ENCODE measurements at regions not wholly inside any gene's neighbourhood (a gene's known extent, or its start where the extent isn't known, plus 50 kb on each side); places are given as distances from the start of the nearest gene placed in this dataset.
"Not testable (repeated sequence)": the region's sequence is repeated elsewhere in the genome, so short reads cannot be mapped to it uniquely, and the experiment has no call there.

GRCh38 chr1:149726688-149727087, 55.8 kb upstream of the FCGR1A start:
- H3K4me3 Mint-ChIP-seq (ENCODE audit: low read depth, unreplicated experiment); H3K4me1 Mint-ChIP-seq (ENCODE audit: low read depth, unreplicated experiment); intact Hi-C loops (cut with micrococcal nuclease; ENCODE audit: unreplicated experiment); DNase-seq; H3K36me3 Mint-ChIP-seq (ENCODE audit: insufficient read depth, unreplicated experiment); H3K9me3 Mint-ChIP-seq (ENCODE audit: low read depth, unreplicated experiment); H3K27me3 Mint-ChIP-seq (ENCODE audit: unreplicated experiment); CTCF ChIA-PET; H3K27ac Mint-ChIP-seq (ENCODE audit: unreplicated experiment); BruUV-seq (replicated peaks): not testable (repeated sequence)

GRCh38 chr1:149728598-149728997, 53.9 kb upstream of the FCGR1A start:
- H3K4me3 Mint-ChIP-seq (ENCODE audit: low read depth, unreplicated experiment); H3K27ac Mint-ChIP-seq (ENCODE audit: unreplicated experiment); intact Hi-C loops (cut with micrococcal nuclease; ENCODE audit: unreplicated experiment); DNase-seq; CTCF ChIA-PET; H3K4me1 Mint-ChIP-seq (ENCODE audit: low read depth, unreplicated experiment); BruUV-seq (replicated peaks); H3K9me3 Mint-ChIP-seq (ENCODE audit: low read depth, unreplicated experiment); H3K36me3 Mint-ChIP-seq (ENCODE audit: insufficient read depth, unreplicated experiment): not testable (repeated sequence)
- peaks cover 12% of the 10 kb centered on the region for H3K27me3 Mint-ChIP-seq (ENCODE audit: unreplicated experiment)

Measured in Calu3 (cell line).